ENCODE measurements at regions not wholly inside any gene's neighbourhood (a gene's known extent, or its start where the extent isn't known, plus 50 kb on each side); places are given as distances from the start of the nearest gene placed in this dataset.

- Histone ChIP-seq H3K27ac (no peak overlapping the region), H3K27me3 (no peaks in the 10 kb centered on the region), H3K4me1 (peaks cover 5% of the 10 kb centered on the region), H3K36me3 (replicated peaks in 1 of 2; ENCODE audit: insufficient read depth in 1 of 2, low read depth in 2 of 2) (peaks cover 0 to 7% of the 10 kb centered on the region in 2 donors), H3K9me3 (no peaks in the 10 kb centered on the region), H3K4me3 (no peak overlapping the region)
- no peak for DNase-seq
- intact Hi-C loops (cut with DNase I), result no loop called here
- 91 to 98% methylated on average over 31 to 49 of the region's 59 CpGs for WGBS, 2 donors
- TF ChIP-seq, protein P1, sequence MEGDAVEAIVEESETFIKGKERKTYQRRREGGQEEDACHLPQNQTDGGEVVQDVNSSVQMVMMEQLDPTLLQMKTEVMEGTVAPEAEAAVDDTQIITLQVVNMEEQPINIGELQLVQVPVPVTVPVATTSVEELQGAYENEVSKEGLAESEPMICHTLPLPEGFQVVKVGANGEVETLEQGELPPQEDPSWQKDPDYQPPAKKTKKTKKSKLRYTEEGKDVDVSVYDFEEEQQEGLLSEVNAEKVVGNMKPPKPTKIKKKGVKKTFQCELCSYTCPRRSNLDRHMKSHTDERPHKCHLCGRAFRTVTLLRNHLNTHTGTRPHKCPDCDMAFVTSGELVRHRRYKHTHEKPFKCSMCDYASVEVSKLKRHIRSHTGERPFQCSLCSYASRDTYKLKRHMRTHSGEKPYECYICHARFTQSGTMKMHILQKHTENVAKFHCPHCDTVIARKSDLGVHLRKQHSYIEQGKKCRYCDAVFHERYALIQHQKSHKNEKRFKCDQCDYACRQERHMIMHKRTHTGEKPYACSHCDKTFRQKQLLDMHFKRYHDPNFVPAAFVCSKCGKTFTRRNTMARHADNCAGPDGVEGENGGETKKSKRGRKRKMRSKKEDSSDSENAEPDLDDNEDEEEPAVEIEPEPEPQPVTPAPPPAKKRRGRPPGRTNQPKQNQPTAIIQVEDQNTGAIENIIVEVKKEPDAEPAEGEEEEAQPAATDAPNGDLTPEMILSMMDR (IDR thresholded peaks at IDR 0.05), result no peak
- TF ChIP-seq POLR2A (IDR thresholded peaks at IDR 0.05), result no peak
- no peak for ATAC-seq
These were observed 121.9 kb downstream of the RFLNA start for GRCh38 chr12:124416516-124417395.

- peaks cover 0 to 7% of the 10 kb centered on the region in 2 donors for H3K36me3 ChIP-seq (replicated peaks in 1 of 2; ENCODE audit: insufficient read depth in 1 of 2, low read depth in 2 of 2)
- 95 to 100% methylated on average over 4 to 9 of the region's 9 CpGs for WGBS, 2 donors
- H3K4me3 ChIP-seq, result no peak overlapping the region
- ATAC-seq (no peak), DNase-seq (no peak)
- peak overlapping the region in 1 of 4 donors; percentile 5 for H3K27ac ChIP-seq
- H3K27me3 ChIP-seq, result no peaks in the 10 kb centered on the region
- intact Hi-C loops (cut with DNase I), result no loop called here
- no peaks in the 10 kb centered on the region for H3K9me3 ChIP-seq
- peaks cover 19% of the 10 kb centered on the region for H3K4me1 ChIP-seq
- TF ChIP-seq, protein P1 (IDR thresholded peaks at IDR 0.05), result no peak
- TF ChIP-seq POLR2A (IDR thresholded peaks at IDR 0.05), result no peak
These were observed 120.2 kb downstream of the RFLNA start for GRCh38 chr12:124415064-124415463.

DNA sequence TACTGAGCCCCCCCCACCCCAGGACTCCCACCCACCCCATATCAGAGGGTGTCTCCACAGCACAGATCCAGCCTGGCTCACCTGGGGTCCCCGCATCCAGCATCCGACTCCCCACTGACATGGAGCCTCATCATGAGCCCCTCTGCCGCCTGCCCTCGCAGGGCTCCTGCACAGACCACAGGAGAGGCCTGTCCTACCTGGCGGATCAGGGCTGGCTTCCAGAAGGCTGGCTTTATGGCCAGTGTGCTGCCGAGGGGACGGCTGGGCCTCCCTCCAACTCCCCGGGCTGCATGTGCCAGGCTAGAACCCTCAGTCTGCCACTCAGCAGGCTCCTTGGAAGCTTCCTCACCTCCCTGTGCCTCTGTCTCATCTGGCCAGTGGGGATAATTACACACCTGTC lies 119.0 kb downstream of the RFLNA start:
- intact Hi-C loops (cut with DNase I), result no loop called here
- H3K27ac ChIP-seq, result no peak overlapping the region
- no peak for ATAC-seq
- no peak for TF ChIP-seq POLR2A (IDR thresholded peaks at IDR 0.05)
- TF ChIP-seq, protein P1 (IDR thresholded peaks at IDR 0.05), result no peak
- no peak for DNase-seq
- H3K4me1 ChIP-seq, result peaks cover 30% of the 10 kb centered on the region
- no peaks in the 10 kb centered on the region for H3K27me3 ChIP-seq
- 77% methylated on average over 5 of the region's 8 CpGs; no CpG with 5 or more reads in 1 of the 2 donors for WGBS, 2 donors
- no peak overlapping the region for H3K4me3 ChIP-seq
- H3K36me3 ChIP-seq (replicated peaks in 1 of 2; ENCODE audit: insufficient read depth in 1 of 2, low read depth in 2 of 2), result peaks cover 0 to 3% of the 10 kb centered on the region in 2 donors
- no peaks in the 10 kb centered on the region for H3K9me3 ChIP-seq

DNA sequence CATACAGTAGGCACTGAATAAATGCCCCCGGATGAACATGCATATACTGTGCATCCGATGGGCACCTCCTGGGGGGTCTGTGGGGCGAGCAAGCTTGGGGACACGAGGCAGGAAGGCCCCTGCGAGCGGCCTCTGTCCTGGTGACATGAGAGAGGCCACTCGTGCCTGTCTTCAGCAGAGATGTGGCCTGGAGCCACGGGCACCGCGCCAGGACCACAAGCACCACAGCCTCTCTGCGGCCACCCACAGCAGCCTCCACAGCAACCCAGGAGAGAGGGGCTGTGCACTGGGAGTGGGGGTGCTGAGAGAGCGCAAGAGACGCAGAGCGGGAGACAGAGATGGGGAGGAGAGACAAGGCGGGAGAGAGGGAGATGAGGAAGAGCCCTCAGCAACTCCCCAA lies 118.5 kb downstream of the RFLNA start:
- peaks cover 33% of the 10 kb centered on the region for H3K4me1 ChIP-seq
- TF ChIP-seq, protein P1 (IDR thresholded peaks at IDR 0.05), result no peak
- TF ChIP-seq POLR2A (IDR thresholded peaks at IDR 0.05), result no peak
- ATAC-seq (no peak), DNase-seq (peak in 3 of 4 donors; percentile 27 to 60 (median 51))
- no peaks in the 10 kb centered on the region for H3K9me3 ChIP-seq
- intact Hi-C loops (cut with DNase I), result no loop called here
- 75 to 85% methylated on average over 5 to 15 of the region's 15 CpGs for WGBS, 2 donors
- no peak overlapping the region for H3K4me3 ChIP-seq
- no peak overlapping the region for H3K27ac ChIP-seq
- H3K27me3 ChIP-seq, result no peaks in the 10 kb centered on the region
- H3K36me3 ChIP-seq (replicated peaks in 1 of 2; ENCODE audit: insufficient read depth in 1 of 2, low read depth in 2 of 2), result peaks cover 0 to 3% of the 10 kb centered on the region in 2 donors
